HEK293 (cell line): ENCODE measurements at regions not wholly inside any gene's neighbourhood (a gene's known extent, or its start where the extent isn't known, plus 50 kb on each side); places are given as distances from the start of the nearest gene placed in this dataset.

Source experiments
- CTCF ChIP-seq: fragments of 450-650 bp; formaldehyde crosslinking; IDR thresholded peaks from 2 replicates; pipeline ENCODE4 v1.5.1; 2016; ENCODE audit warnings: missing biosample characterization, missing genetic modification characterization
- GFI1B ChIP-seq: fragments of 450-650 bp; formaldehyde crosslinking; IDR thresholded peaks from 2 replicates; pipeline ENCODE4 v1.5.1; 2016; ENCODE audit warnings: missing biosample characterization, missing genetic modification characterization
- YY1 ChIP-seq: fragments of 450-650 bp; formaldehyde crosslinking; IDR thresholded peaks from 2 replicates; pipeline ENCODE4 v1.5.1; 2018; ENCODE audit warnings: missing biosample characterization, missing genetic modification characterization
- ZBTB26 ChIP-seq: fragments of 450-650 bp; formaldehyde crosslinking; optimal IDR thresholded peaks from 2 replicates; pipeline ENCODE3; 2016; ENCODE audit warnings: missing biosample characterization, mild to moderate bottlenecking, missing genetic modification characterization
- ZIC2 ChIP-seq: fragments of 450-650 bp; formaldehyde crosslinking; IDR thresholded peaks from 2 replicates; pipeline ENCODE4 v1.5.1; 2016; ENCODE audit warnings: missing biosample characterization, missing genetic modification characterization
- ZNF121 ChIP-seq: fragments of 450-650 bp; formaldehyde crosslinking; IDR thresholded peaks from 2 replicates; pipeline ENCODE4 v1.5.1; 2016; ENCODE audit warnings: missing biosample characterization, missing genetic modification characterization
- ZNF350 ChIP-seq: fragments of 450-650 bp; formaldehyde crosslinking; IDR thresholded peaks from 2 replicates; pipeline ENCODE4 v1.5.0; 2017; ENCODE audit warnings: missing biosample characterization, mild to moderate bottlenecking, missing genetic modification characterization
- ZNF514 ChIP-seq: fragments of 450-650 bp; formaldehyde crosslinking; IDR thresholded peaks from 2 replicates; pipeline ENCODE4 v1.5.1; 2016; ENCODE audit warnings: missing biosample characterization, missing genetic modification characterization
- ZNF555 ChIP-seq: fragments of 450-650 bp; formaldehyde crosslinking; conservative IDR thresholded peaks from 2 replicates; pipeline ENCODE4 v1.5.1; 2017; ENCODE audit warnings: missing biosample characterization, mild to moderate bottlenecking, missing genetic modification characterization, inconsistent platforms

GRCh38 chr13:66068683-66069082 is 1161.5 kb downstream of the PCDH9 start:
- TF ChIP-seq CTCF (no peak), ZNF555 (tag by site-specific recombination) (no peak), ZNF350 (tag by site-specific recombination) (no peak), ZNF514 (tag by site-specific recombination) (no peak), ZIC2 (no peak), YY1 (tag by site-specific recombination) (no peak), ZNF121 (tag by site-specific recombination) (no peak), ZBTB26 (tag by site-specific recombination) (no peak), GFI1B (tag by site-specific recombination) (no peak)
